Neuronal stem cell (in vitro differentiated cells): ENCODE measurements at regions not wholly inside any gene's neighbourhood (a gene's known extent, or its start where the extent isn't known, plus 50 kb on each side); places are given as distances from the start of the nearest gene placed in this dataset.

Experiments used
- DNase-seq: peaks from one replicate; pipeline ENCODE4 v3.0.0-alpha.2; 2013; ENCODE audit warnings: low spot score
- H2AFZ ChIP-seq: one replicate; pipeline ENCODE4 v1.6.1; 2013; ENCODE audit warnings: mild to moderate bottlenecking, low read length, inconsistent platforms
- H2AK5ac ChIP-seq: 2 replicates; pipeline ENCODE4 v1.6.1; 2013; ENCODE audit warnings: low read depth, mild to moderate bottlenecking, inconsistent platforms, low read length, moderate library complexity, mixed read lengths
- H2BK120ac ChIP-seq: 2 replicates; pipeline ENCODE4 v1.6.1; 2013; ENCODE audit warnings: low read depth, mild to moderate bottlenecking, inconsistent platforms, low read length, moderate library complexity, mixed read lengths
- H2BK12ac ChIP-seq: one replicate; pipeline ENCODE4 v1.6.1; 2013; ENCODE audit warnings: low read length, inconsistent platforms
- H2BK15ac ChIP-seq: 2 replicates; pipeline ENCODE4 v1.6.1; 2013; ENCODE audit warnings: mild to moderate bottlenecking, low read length, inconsistent platforms, mixed read lengths
- H2BK5ac ChIP-seq: one replicate; pipeline ENCODE4 v1.6.1; 2013; ENCODE audit warnings: inconsistent platforms, mild to moderate bottlenecking, low read length, moderate library complexity
- H3K14ac ChIP-seq: one replicate; pipeline ENCODE4 v1.6.1; 2013; ENCODE audit warnings: low read length, inconsistent platforms
- H3K18ac ChIP-seq: 2 replicates; pipeline ENCODE4 v1.6.1; 2013; ENCODE audit warnings: low read length, inconsistent platforms
- H3K23ac ChIP-seq: 2 replicates; pipeline ENCODE4 v1.6.1; 2013; ENCODE audit warnings: low read depth, mild to moderate bottlenecking, mixed read lengths, low read length, inconsistent platforms; ENCODE audit not compliant: poor library complexity
- H3K27ac ChIP-seq: replicated peaks from 3 replicates; pipeline ENCODE4 v1.5.1; 2013; ENCODE audit warnings: low read length, inconsistent platforms
- H3K27me3 ChIP-seq, 3 experiments: 2 replicates each; pipeline ENCODE4 v1.6.1; 2013; ENCODE audit warnings: low read length in 3 of 3, mild to moderate bottlenecking in 2 of 3, inconsistent platforms in 1 of 3, low read depth in 1 of 3, mixed read lengths in 1 of 3, moderate library complexity in 1 of 3; ENCODE audit not compliant: control insufficient read depth in 3 of 3, insufficient read depth in 3 of 3
- H3K36me3 ChIP-seq, 2 donors: replicated peaks in 1 of 2; 2 replicates each; pipeline ENCODE4 v1.6.1; 2013; ENCODE audit warnings: low read length in 2 of 2; ENCODE audit not compliant: control insufficient read depth in 2 of 2, insufficient read depth in 2 of 2
- H3K4ac ChIP-seq: 2 replicates; pipeline ENCODE4 v1.6.1; 2013; ENCODE audit warnings: inconsistent platforms, mild to moderate bottlenecking, low read length, moderate library complexity
- H3K4me1 ChIP-seq, 2 donors: 1 replicate in 1 of 2; 2 replicates in 1 of 2; pipeline ENCODE4 v1.6.1; 2013; ENCODE audit warnings: low read length in 2 of 2, low read depth in 1 of 2; ENCODE audit not compliant: control insufficient read depth in 2 of 2, insufficient read depth in 1 of 2
- H3K4me2 ChIP-seq: one replicate; pipeline ENCODE4 v1.6.1; 2013; ENCODE audit warnings: mild to moderate bottlenecking, low read length, inconsistent platforms; ENCODE audit not compliant: insufficient read depth, poor library complexity, severe bottlenecking
- H3K4me3 ChIP-seq, 2 donors: 2 replicates each; pipeline ENCODE4 v1.5.1; 2013; ENCODE audit warnings: low read length in 2 of 2, mild to moderate bottlenecking in 2 of 2, inconsistent platforms in 1 of 2, moderate library complexity in 1 of 2
- H3K79me1 ChIP-seq: one replicate; pipeline ENCODE4 v1.6.1; 2013; ENCODE audit warnings: low read depth, mild to moderate bottlenecking, inconsistent platforms, low read length, moderate library complexity
- H3K9ac ChIP-seq: one replicate; pipeline ENCODE4 v1.6.1; 2013; ENCODE audit warnings: mild to moderate bottlenecking, low read depth, low read length, inconsistent platforms; ENCODE audit not compliant: poor library complexity
- H3K9me3 ChIP-seq, 2 donors: replicated peaks in 1 of 2; 2 replicates each; pipeline versions ENCODE3 to v1.6.1; 2013; ENCODE audit warnings: low read length in 2 of 2, mild to moderate bottlenecking in 2 of 2, inconsistent platforms in 1 of 2, low read depth in 1 of 2, mixed read lengths in 1 of 2, moderate library complexity in 1 of 2; ENCODE audit not compliant: control insufficient read depth in 2 of 2, insufficient read depth in 1 of 2
- H4K8ac ChIP-seq: one replicate; pipeline ENCODE4 v1.6.1; 2013; ENCODE audit warnings: low read depth, mild to moderate bottlenecking, inconsistent platforms, low read length, moderate library complexity
- H4K91ac ChIP-seq: one replicate; pipeline ENCODE4 v1.6.1; 2013; ENCODE audit warnings: low read length, low read depth, mild to moderate bottlenecking, inconsistent platforms; ENCODE audit not compliant: poor library complexity
- WGBS, 2 donors: extraction: QIAGEN DNeasy Blood & Tissue Kit; methylation state at CpG; one replicate each; pipeline ENCODE4 v1.1.7; 2013; ENCODE audit warnings: missing lambda C conversion rate in 2 of 2, mixed read lengths in 1 of 2; ENCODE audit not compliant: insufficient read length in 2 of 2, insufficient replicate concordance in 1 of 2; ENCODE audit errors: extremely low coverage in 2 of 2; 5-methylcytosine and 5-hydroxymethylcytosine counted together

DNA sequence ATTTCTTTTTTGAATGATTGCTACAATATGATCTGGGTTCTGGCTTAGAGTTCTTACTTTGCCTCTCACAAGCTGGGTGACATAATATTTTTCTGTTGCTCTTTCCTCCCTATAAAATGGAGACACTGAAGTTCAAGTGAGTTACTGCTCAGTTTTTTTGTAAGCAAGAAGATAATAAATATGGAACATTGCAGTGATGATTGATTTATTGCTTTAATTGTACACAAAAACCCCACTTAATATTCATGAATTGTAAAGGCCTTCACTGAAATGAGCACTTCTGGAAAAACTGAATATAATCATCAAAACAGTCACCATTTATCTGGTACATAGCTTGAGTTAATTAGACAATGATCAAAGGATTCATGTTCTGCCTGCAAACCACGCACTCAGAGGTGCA is 71.8 kb upstream of the NAP1L1 start:
- H2BK12ac ChIP-seq: no peak overlapping the region

GRCh38 chr12:76155157-76155670 is 70.7 kb upstream of the NAP1L1 start:
- Histone ChIP-seq H3K23ac (no peak overlapping the region), H2BK12ac (no peak overlapping the region), H4K91ac (no peak overlapping the region), H3K4me3 (no peak overlapping the region), H2BK5ac (no peak overlapping the region), H3K27me3 (no peaks in the 10 kb centered on the region), H3K4me2 (no peak overlapping the region), H3K4ac (no peak overlapping the region), H2BK15ac (no peak overlapping the region), H3K14ac (no peak overlapping the region), H2AK5ac (no peak overlapping the region), H3K27ac (no peak overlapping the region), H3K79me1 (no peaks in the 10 kb centered on the region), H3K36me3 (no peaks in the 10 kb centered on the region), H4K8ac (no peak overlapping the region), H3K18ac (no peak overlapping the region), H2AFZ (no peak overlapping the region), H3K4me1 (peaks cover 0 to 2% of the 10 kb centered on the region in 2 donors), H3K9me3 (no peaks in the 10 kb centered on the region), H2BK120ac (no peak overlapping the region), H3K9ac (no peak overlapping the region)
- DNase-seq: no peak
- WGBS, 2 donors: no CpG with 5 or more reads among the region's 2 CpGs

More for the DNA sequence above, 71.8 kb upstream of the NAP1L1 start:
- H3K4me3 ChIP-seq: no peak overlapping the region
- no peak overlapping the region for H3K4ac ChIP-seq
- H2AFZ ChIP-seq: no peak overlapping the region
- H2AK5ac ChIP-seq: no peak overlapping the region
- H2BK15ac ChIP-seq: no peak overlapping the region
- no peak overlapping the region for H3K4me2 ChIP-seq
- H3K23ac ChIP-seq: no peak overlapping the region
- no peaks in the 10 kb centered on the region for H3K79me1 ChIP-seq
- H3K27ac ChIP-seq: no peak overlapping the region
- peaks cover 0 to 5% of the 10 kb centered on the region in 2 donors for H3K4me1 ChIP-seq
- H3K36me3 ChIP-seq: no peaks in the 10 kb centered on the region
- H3K27me3 ChIP-seq: no peaks in the 10 kb centered on the region
- no peak overlapping the region for H4K91ac ChIP-seq
- no peak overlapping the region for H2BK5ac ChIP-seq
- H3K14ac ChIP-seq: no peak overlapping the region
- H3K9me3 ChIP-seq: no peaks in the 10 kb centered on the region
- no peak overlapping the region for H3K9ac ChIP-seq
- no peak overlapping the region for H3K18ac ChIP-seq
- no peak for DNase-seq
- H4K8ac ChIP-seq: no peak overlapping the region
- H2BK120ac ChIP-seq: no peak overlapping the region
- no CpG with 5 or more reads among the region's 1 CpG for WGBS, 2 donors

GRCh38 chr12:76153616-76154015 is 69.1 kb upstream of the NAP1L1 start:
- Histone ChIP-seq H2BK12ac (no peak overlapping the region), H2BK5ac (no peak overlapping the region), H3K4ac (no peak overlapping the region), H4K8ac (no peak overlapping the region), H2AK5ac (no peak overlapping the region), H3K36me3 (no peaks in the 10 kb centered on the region), H3K9me3 (no peaks in the 10 kb centered on the region), H3K4me3 (no peak overlapping the region), H2BK120ac (no peak overlapping the region), H3K4me1 (no peaks in the 10 kb centered on the region), H3K9ac (no peak overlapping the region), H3K23ac (no peak overlapping the region), H3K4me2 (no peak overlapping the region), H3K79me1 (no peaks in the 10 kb centered on the region), H2AFZ (no peak overlapping the region), H4K91ac (no peak overlapping the region), H3K18ac (no peak overlapping the region), H3K27ac (no peak overlapping the region), H3K27me3 (no peaks in the 10 kb centered on the region), H2BK15ac (no peak overlapping the region), H3K14ac (no peak overlapping the region)
- WGBS, 2 donors: no CpG with 5 or more reads among the region's 3 CpGs
- no peak for DNase-seq

DNA sequence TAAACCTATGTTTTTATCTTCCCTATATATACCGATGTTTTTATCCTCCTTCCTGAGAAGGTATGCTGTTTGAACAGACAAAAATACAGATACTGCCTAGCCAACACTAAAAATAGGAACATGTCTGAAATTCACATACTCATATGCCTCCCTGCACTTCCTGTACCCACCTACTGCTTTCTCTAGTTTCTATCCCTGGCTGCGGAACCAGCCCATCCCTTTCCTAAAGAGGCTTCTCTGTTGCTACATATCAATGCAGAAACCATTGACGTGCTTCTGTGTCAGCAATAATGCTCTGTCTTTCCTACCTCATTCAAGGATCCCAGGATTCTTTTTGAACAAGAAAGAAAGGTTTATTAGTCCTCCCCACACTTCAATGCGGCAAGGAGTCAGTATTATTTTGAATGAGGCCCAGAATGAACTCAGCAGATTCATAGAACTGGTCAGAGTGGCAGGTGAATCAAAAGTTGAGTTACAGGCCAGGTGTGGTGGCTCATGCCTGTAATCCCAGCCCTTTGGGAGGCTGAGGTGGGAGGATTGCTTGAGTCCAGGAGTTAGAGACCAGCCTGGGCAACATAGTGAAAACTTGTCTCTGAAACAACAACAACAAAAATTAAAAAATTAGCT is 67.8 kb upstream of the NAP1L1 start:
- Histone ChIP-seq H3K23ac (no peak overlapping the region), H3K4me2 (no peak overlapping the region), H3K27me3 (no peaks in the 10 kb centered on the region), H2BK15ac (no peak overlapping the region), H3K36me3 (no peaks in the 10 kb centered on the region), H3K14ac (no peak overlapping the region), H3K4me1 (no peaks in the 10 kb centered on the region), H2AK5ac (no peak overlapping the region), H4K91ac (no peak overlapping the region), H4K8ac (no peak overlapping the region), H2BK120ac (no peak overlapping the region), H3K18ac (no peak overlapping the region), H3K4ac (no peak overlapping the region), H3K4me3 (no peak overlapping the region), H2BK5ac (no peak overlapping the region), H3K27ac (no peak overlapping the region), H3K9ac (no peak overlapping the region), H2BK12ac (no peak overlapping the region), H3K79me1 (no peaks in the 10 kb centered on the region), H3K9me3 (no peaks in the 10 kb centered on the region), H2AFZ (no peak overlapping the region)
- no peak for DNase-seq
- no CpG with 5 or more reads among the region's 4 CpGs for WGBS, 2 donors
